Daoy (cell line): ENCODE measurements at regions not wholly inside any gene's neighbourhood (a gene's known extent, or its start where the extent isn't known, plus 50 kb on each side); places are given as distances from the start of the nearest gene placed in this dataset.

ENCODE experiments used
- DNase-seq: peaks from one replicate; pipeline ENCODE4 v3.0.0-alpha.2; 2015; ENCODE audit warnings: low read depth

GRCh38 chrX:40485102-40485826 is 95.5 kb upstream of the ATP6AP2 start:
- DNase-seq, result peak; percentile 11

GRCh38 chrX:40484408-40485091 is 96.2 kb upstream of the ATP6AP2 start:
- no peak for DNase-seq

GRCh38 chrX:40483502-40483901 is 97.3 kb upstream of the ATP6AP2 start:
- no peak for DNase-seq

- peak; percentile 18 for DNase-seq
Measured at GRCh38 chrX:40479777-40480318, 100.9 kb upstream of the ATP6AP2 start.

GRCh38 chrX:40478474-40479065 is 102.2 kb upstream of the ATP6AP2 start:
- DNase-seq, result no peak

GRCh38 chrX:40476958-40477357 is 103.8 kb upstream of the ATP6AP2 start:
- no peak for DNase-seq

GRCh38 chrX:40474645-40475044 is 106.1 kb upstream of the ATP6AP2 start:
- no peak for DNase-seq

- DNase-seq, result peak; percentile 42
Measured at GRCh38 chrX:40474205-40474626, 106.6 kb upstream of the ATP6AP2 start.

GRCh38 chrX:40473460-40474204 is 107.1 kb upstream of the ATP6AP2 start:
- no peak for DNase-seq

- no peak for DNase-seq
Measured at GRCh38 chrX:40471965-40472648, 108.7 kb upstream of the ATP6AP2 start.

GRCh38 chrX:40470830-40471429 is 109.8 kb upstream of the ATP6AP2 start:
- no peak for DNase-seq

GRCh38 chrX:40469316-40469715 is 111.5 kb upstream of the ATP6AP2 start:
- no peak for DNase-seq

GRCh38 chrX:40468033-40468846 is 112.5 kb upstream of the ATP6AP2 start:
- peak; percentile 53 for DNase-seq

GRCh38 chrX:40467454-40467853 is 113.3 kb upstream of the ATP6AP2 start:
- no peak for DNase-seq

GRCh38 chrX:40465735-40466551 is 114.8 kb upstream of the ATP6AP2 start:
- DNase-seq, result no peak

- no peak for DNase-seq
Measured at GRCh38 chrX:40462795-40463194, 118.0 kb upstream of the ATP6AP2 start.

- no peak for DNase-seq
Measured at GRCh38 chrX:40460926-40461325, 119.8 kb upstream of the ATP6AP2 start.

GRCh38 chrX:40459571-40460158 is 121.1 kb upstream of the ATP6AP2 start:
- DNase-seq, result no peak

GRCh38 chrX:40457406-40457805 is 123.4 kb upstream of the ATP6AP2 start:
- no peak for DNase-seq
